Hippocampal formation (tissue), 2 donors: ENCODE measurements at regions not wholly inside any gene's neighbourhood (a gene's known extent, or its start where the extent isn't known, plus 50 kb on each side); places are given as distances from the start of the nearest gene placed in this dataset.
"Not testable (repeated sequence)": the region's sequence is repeated elsewhere in the genome, so short reads cannot be mapped to it uniquely, and the experiment has no call there.

ENCODE experiments used
- DNase-seq, 2 donors: peaks; one replicate each; lab custom pipeline; 2025; lab: John Stamatoyannopoulos, UW

DNA sequence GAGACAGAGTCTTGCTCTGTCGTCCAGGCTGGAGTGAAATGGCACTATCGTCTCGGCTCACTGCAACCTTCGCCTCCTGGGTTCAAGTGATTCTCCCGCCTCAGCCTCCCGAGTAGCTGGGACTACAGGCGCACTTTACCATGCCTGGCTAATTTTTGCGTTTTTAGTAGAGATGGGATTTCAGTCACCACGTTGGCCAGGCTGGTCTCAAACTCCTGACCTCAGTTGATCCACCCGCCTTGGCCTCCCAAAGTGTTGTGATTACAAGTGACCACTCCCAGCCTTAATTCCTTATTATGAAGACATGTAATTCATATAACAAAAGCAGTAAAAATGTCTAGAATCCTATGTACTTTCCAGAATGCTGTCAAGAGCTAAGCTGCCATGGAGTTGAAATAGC is 434.5 kb upstream of the ZNG1F start:
- DNase-seq, result not testable (repeated sequence)

DNA sequence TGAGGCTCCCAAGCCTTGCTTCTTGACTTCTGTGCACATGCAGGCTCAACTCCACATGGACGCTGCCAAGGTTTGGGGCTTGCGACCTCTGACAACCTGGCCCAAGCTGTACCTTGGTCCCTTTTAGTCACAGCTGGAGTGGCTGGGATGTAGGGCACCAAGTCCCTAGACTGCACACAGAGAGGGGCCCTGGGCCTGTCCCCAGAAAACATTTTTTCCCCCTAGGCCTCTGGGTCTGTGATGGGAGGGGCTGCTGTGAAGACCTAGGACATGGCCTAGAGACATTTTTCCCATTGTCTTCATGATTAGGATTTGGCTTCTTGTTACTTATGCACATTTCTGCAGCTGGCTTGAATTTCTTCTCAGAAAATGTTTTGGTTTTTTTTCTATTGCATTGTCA is 430.1 kb upstream of the ZNG1F start:
- DNase-seq, result not testable (repeated sequence)

DNA sequence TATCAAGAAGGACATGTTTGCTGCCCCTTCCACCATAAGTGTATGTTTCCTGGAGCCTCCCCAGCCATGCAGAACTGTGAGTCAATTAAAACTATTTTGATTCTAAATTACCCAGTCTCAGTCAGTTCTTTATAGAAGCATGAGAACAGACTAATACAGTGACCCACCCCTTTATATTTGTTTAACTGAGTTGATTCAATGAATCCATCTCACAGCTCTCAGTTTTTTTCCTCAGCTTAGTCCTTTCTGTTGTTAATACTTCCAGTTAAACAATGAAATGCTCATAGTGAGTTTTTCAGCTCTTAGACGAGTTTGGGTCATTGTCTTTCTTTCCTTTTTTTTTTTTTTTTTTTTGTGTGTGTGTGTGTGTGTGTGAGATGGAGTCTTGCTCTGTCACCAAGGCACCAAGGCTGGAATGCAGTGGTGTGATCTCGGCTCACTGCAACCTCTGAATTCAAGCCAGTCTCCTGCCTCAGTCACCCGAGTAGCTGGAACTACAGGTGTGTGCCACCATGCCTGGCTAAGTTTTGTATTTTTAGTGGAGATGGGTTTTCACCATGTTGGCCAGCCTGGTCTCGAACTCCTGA is 417.9 kb upstream of the ZNG1F start:
- DNase-seq, result not testable (repeated sequence)

DNA sequence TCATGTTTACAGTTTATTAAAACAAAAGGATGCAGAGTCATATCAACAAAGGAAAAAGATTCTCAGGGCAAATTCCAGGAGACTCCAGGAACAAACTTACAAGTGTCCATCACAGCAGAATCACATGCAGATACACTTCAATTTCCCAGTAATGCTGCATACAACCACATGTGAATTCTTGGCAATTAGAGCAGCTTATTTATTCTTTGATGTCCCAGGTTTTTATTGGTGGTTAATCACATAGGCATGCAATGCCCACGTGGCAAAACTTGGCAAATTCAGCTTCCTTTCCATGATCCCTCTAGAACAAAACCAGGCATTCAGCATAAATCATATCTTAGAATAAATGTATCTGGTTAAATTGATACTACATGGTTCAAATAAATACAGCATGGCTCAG is 376.5 kb upstream of the ZNG1F start:
- not testable (repeated sequence) for DNase-seq
